Adrenal gland (tissue), 9 donors: ENCODE measurements at regions not wholly inside any gene's neighbourhood (a gene's known extent, or its start where the extent isn't known, plus 50 kb on each side); places are given as distances from the start of the nearest gene placed in this dataset.

Experiments
- DNase-seq, 7 donors: peaks; one replicate each; pipeline ENCODE4 v3.0.0-alpha.2; 2019 to 2020
- H3K27ac ChIP-seq, 5 donors: fragments of 200-600 bp; sonication (generic) in 4 of 5; 1 replicate in 3 of 5; 2 replicates in 2 of 5; pipeline versions ENCODE4 v1.5.1 to v1.8.0; 2016 to 2020; ENCODE audit warnings: mild to moderate bottlenecking in 1 of 5
- H3K27me3 ChIP-seq: fragments of 200-600 bp; 2 replicates; pipeline ENCODE4 v1.8.0; 2021
- H3K36me3 ChIP-seq, 2 donors: fragments of 200-600 bp; replicated peaks in 1 of 2; 1 replicate in 1 of 2; 2 replicates in 1 of 2; pipeline versions ENCODE4 v1.5.1 to v1.8.0; 2018 to 2022
- H3K4me1 ChIP-seq, 2 donors: fragments of 200-600 bp; replicated peaks in 1 of 2; 1 replicate in 1 of 2; 2 replicates in 1 of 2; pipeline versions ENCODE4 v1.5.1 to v1.8.0; 2018 to 2021
- H3K4me3 ChIP-seq, 4 donors: fragments of 200-600 bp; sonication (generic) in 3 of 4; one replicate each; pipeline ENCODE4 v1.5.1; 2016 to 2018
- H3K9me3 ChIP-seq, 3 donors: fragments of 200-600 bp; sonication (generic) in 1 of 3; replicated peaks in 1 of 3; 1 replicate in 2 of 3; 2 replicates in 1 of 3; pipeline versions ENCODE4 v1.5.1 to v1.8.0; 2016 to 2021
- POLR2A ChIP-seq, 2 donors: fragments of 450-650 bp; IDR thresholded peaks; one replicate each; pipeline ENCODE4 v1.6.1; 2017; ENCODE audit warnings: antibody characterized with exemption in 2 of 2, mild to moderate bottlenecking in 2 of 2, moderate library complexity in 1 of 2
- WGBS, 4 donors: extraction: QIAGEN DNeasy Blood & Tissue Kit in 2 of 4; methylation state at CpG; one replicate each; pipeline versions ENCODE4 v1.1.5 to v1.1.7; 2013 to 2017; 5-methylcytosine and 5-hydroxymethylcytosine counted together
- intact Hi-C, 2 donors: fragments of 100-400 bp; cut with DNase I; formaldehyde crosslinking; loops; one replicate each; pipeline versions ENCODE4 v1.14.1 to v1.15.0; 2022 to 2023
- TF ChIP-seq, protein P1 (sequence below), 6 experiments: fragments of 450-650 bp in 4 of 6; fragments of 200-600 bp in 2 of 6; sonication (generic) in 1 of 6; IDR thresholded peaks; 1 replicate in 5 of 6; 2 replicates in 1 of 6; pipeline versions ENCODE4 v1.5.1 to v1.8.0; 2016 to 2021; ENCODE audit warnings: antibody characterized with exemption in 6 of 6, mild to moderate bottlenecking in 2 of 6, moderate library complexity in 1 of 6
- donor health status: healthy with polysubstance abuse.
- donor health status: Bipolar disorder and iron deficiency.
- donor health status: DM: yes; HTN: yes; CAD: no.
- donor health status: DM: no; HTN: no; CAD: no.
- donor health status: DM: no; HTN: no; CAD: no.

DNA sequence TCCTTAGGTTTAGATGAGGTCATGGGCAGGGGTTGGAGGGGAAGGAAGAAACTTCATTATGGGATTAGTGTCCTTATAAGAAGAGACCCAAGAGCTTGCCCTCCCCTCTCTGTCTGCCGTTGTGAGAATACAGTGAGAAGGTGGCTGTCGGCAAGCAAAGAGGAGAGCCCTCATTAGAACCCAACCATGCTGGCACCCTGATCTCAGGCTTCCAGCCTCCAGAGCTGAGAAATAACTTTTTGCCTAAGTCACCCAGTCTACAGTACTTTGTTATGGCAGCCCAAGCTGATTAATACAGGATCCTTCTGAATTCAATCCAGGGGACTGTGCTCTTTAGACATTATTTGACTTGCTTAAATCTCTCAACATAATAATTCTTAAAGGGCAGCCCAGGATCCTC is 209.0 kb downstream of the RNF152 start:
- intact Hi-C loops = no loop called here
- Histone ChIP-seq H3K4me3 (no peak overlapping the region), H3K9me3 (peaks cover 0 to 14% (median 6%) of the 10 kb centered on the region in 3 donors), H3K27me3 (no peaks in the 10 kb centered on the region), H3K4me1 (no peaks in the 10 kb centered on the region), H3K36me3 (no peaks in the 10 kb centered on the region), H3K27ac (no peak overlapping the region)
- no peak for DNase-seq
- TF ChIP-seq, protein P1, sequence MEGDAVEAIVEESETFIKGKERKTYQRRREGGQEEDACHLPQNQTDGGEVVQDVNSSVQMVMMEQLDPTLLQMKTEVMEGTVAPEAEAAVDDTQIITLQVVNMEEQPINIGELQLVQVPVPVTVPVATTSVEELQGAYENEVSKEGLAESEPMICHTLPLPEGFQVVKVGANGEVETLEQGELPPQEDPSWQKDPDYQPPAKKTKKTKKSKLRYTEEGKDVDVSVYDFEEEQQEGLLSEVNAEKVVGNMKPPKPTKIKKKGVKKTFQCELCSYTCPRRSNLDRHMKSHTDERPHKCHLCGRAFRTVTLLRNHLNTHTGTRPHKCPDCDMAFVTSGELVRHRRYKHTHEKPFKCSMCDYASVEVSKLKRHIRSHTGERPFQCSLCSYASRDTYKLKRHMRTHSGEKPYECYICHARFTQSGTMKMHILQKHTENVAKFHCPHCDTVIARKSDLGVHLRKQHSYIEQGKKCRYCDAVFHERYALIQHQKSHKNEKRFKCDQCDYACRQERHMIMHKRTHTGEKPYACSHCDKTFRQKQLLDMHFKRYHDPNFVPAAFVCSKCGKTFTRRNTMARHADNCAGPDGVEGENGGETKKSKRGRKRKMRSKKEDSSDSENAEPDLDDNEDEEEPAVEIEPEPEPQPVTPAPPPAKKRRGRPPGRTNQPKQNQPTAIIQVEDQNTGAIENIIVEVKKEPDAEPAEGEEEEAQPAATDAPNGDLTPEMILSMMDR (IDR thresholded peaks at IDR 0.05) = no peak
- TF ChIP-seq POLR2A (IDR thresholded peaks at IDR 0.05) = no peak
- WGBS, 4 donors = 86 to 100% (median 89%) methylated on average over 2 of the region's 2 CpGs

DNA sequence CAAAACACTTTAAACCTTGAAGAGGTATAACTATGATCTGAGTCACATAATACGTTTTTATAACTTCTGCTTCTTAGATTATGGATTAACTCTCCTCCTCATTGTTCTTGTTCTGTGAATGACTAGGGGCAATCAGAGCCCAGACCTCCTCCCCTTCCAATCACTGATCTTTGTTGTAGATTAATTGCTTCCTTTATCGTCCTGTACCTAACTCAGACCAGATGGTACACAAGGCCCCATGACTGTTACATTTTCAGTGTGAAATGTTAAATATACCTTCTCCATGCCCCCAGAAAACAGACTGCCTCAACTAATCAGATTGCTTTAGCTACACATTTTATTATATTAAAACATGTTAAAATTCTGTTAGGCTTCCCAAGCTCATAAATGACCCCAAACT is 211.7 kb downstream of the RNF152 start:
- DNase-seq = no peak
- Histone ChIP-seq H3K4me1 (no peaks in the 10 kb centered on the region), H3K27me3 (no peaks in the 10 kb centered on the region), H3K36me3 (no peaks in the 10 kb centered on the region), H3K27ac (no peak overlapping the region), H3K9me3 (peaks cover 0 to 14% (median 6%) of the 10 kb centered on the region in 3 donors), H3K4me3 (no peak overlapping the region)
- intact Hi-C loops = no loop called here
- TF ChIP-seq POLR2A (IDR thresholded peaks at IDR 0.05) = no peak
- TF ChIP-seq, protein P1 (IDR thresholded peaks at IDR 0.05) = no peak
- WGBS, 4 donors = 80 to 86% (median 84%) methylated on average over 2 of the region's 2 CpGs

DNA sequence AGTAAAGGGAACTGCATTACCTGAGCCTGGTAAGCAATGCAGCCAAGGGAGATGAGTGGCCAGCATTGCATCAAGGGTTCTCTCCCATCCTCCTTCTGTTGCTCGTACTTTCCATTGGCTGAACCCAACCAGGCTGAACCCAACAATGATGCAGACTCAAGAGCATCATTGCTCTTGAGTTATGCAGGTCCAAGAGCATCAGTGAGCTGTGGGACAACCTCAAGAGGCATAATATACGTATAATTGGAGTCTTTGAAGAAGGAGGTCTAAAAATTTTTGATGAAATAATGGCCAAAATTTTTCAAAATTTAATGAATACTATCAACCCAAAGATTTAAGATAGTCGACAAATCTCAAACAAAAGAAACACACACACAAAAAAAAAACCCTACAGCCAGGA is 213.0 kb downstream of the RNF152 start:
- Histone ChIP-seq H3K4me1 (no peaks in the 10 kb centered on the region), H3K9me3 (peaks cover 0 to 14% (median 6%) of the 10 kb centered on the region in 3 donors), H3K36me3 (no peaks in the 10 kb centered on the region), H3K27me3 (no peaks in the 10 kb centered on the region), H3K4me3 (no peak overlapping the region), H3K27ac (no peak overlapping the region)
- no peak for DNase-seq
- TF ChIP-seq, protein P1 (IDR thresholded peaks at IDR 0.05) = no peak
- no peak for TF ChIP-seq POLR2A (IDR thresholded peaks at IDR 0.05)
- 86 to 95% (median 91%) methylated on average over 3 of the region's 3 CpGs for whole genome bisulfite sequencing, 4 donors
- intact Hi-C loops = no loop called here

DNA sequence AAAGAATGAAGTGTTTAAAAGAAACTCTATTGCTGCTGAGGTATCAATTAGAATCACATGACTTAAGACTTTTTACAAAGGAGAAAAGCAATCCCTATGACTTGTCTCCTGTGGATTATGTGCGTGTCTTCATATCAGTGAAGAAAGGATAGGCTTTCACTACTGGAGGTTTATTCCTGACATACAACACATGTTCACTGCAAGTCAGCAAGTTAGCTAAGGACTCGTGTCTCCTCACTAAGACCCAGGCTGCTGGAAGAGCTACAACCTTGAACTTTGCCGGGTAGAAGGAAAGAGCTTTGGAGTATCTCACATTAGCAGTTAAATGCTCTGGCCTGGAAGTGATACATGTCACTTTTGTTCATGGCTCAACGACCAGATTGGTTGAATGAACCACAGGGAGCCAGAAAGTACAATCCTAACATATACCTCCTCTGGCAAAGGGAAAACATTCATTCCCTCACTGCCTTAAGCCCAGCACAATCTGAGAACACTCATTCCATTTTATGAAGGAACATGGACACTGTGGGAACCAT is 215.3 kb downstream of the RNF152 start:
- DNase-seq = no peak
- WGBS, 4 donors = 48 to 54% (median 52%) methylated on average over 4 of the region's 4 CpGs
- intact Hi-C loops = no loop called here
- no peak overlapping the region for H3K4me3 ChIP-seq
- TF ChIP-seq, protein P1 (IDR thresholded peaks at IDR 0.05) = no peak
- no peak for TF ChIP-seq POLR2A (IDR thresholded peaks at IDR 0.05)
- H3K36me3 ChIP-seq = no peaks in the 10 kb centered on the region
- H3K27me3 ChIP-seq = no peaks in the 10 kb centered on the region
- no peak overlapping the region for H3K27ac ChIP-seq
- H3K9me3 ChIP-seq = peaks cover 0 to 14% (median 6%) of the 10 kb centered on the region in 3 donors
- H3K4me1 ChIP-seq = no peaks in the 10 kb centered on the region
